IMR-90 (cell line): ENCODE measurements at regions not wholly inside any gene's neighbourhood (a gene's known extent, or its start where the extent isn't known, plus 50 kb on each side); places are given as distances from the start of the nearest gene placed in this dataset.

ENCODE experiments used
- ATAC-seq: fragments of 200-7000 bp; cut with Tn5 transposase; 2 replicates; pipeline ENCODE4 v1.9.1; 2020; ENCODE audit warnings: low read depth, mild to moderate bottlenecking, moderate library complexity
- BruUV-seq: library from RNA; stranded (reverse); fragments of 400-500 nt; replicated peaks from 2 replicates; lab custom pipeline; 2021; lab: Mats Ljungman, UMichigan
- CTCF ChIA-PET: fragments of 300-600 bp; formaldehyde crosslinking; extraction: SDS; loops from one replicate; lab custom pipeline; 2021; ENCODE audit warnings: antibody characterized with exemption; lab: Yijun Ruan, JAX
- POLR2A ChIA-PET: fragments of 300-600 bp; sonication (Branson Sonifier 250); formaldehyde crosslinking; loops from one replicate; lab custom pipeline; 2022; ENCODE audit warnings: antibody characterized with exemption; ENCODE audit not compliant: unreplicated experiment; lab: Charles Lee
- DNase-seq: peaks from one replicate; pipeline ENCODE4 v3.0.0; 2013
- H2AFZ ChIP-seq: replicated peaks from 2 replicates; pipeline ENCODE3; 2013; ENCODE audit warnings: low read length, mild to moderate bottlenecking; ENCODE audit not compliant: poor library complexity
- H2AK5ac ChIP-seq: 2 replicates; pipeline ENCODE4 v1.6.1; 2013; ENCODE audit warnings: low read depth, low read length, inconsistent platforms
- H2AK9ac ChIP-seq: replicated peaks from 2 replicates; pipeline ENCODE3; 2013; ENCODE audit warnings: mild to moderate bottlenecking, low read depth, low read length, moderate library complexity; ENCODE audit not compliant: poor library complexity
- H2BK120ac ChIP-seq: 2 replicates; pipeline ENCODE4 v1.6.1; 2013; ENCODE audit warnings: low read depth, low read length, inconsistent platforms
- H2BK15ac ChIP-seq: 3 replicates; pipeline ENCODE4 v1.6.1; 2013; ENCODE audit warnings: low read depth, low read length, inconsistent platforms
- H2BK20ac ChIP-seq: 2 replicates; pipeline ENCODE4 v1.6.1; 2013; ENCODE audit warnings: low read depth, mild to moderate bottlenecking, inconsistent platforms, low read length, moderate library complexity
- H2BK5ac ChIP-seq: 2 replicates; pipeline ENCODE4 v1.6.1; 2013; ENCODE audit warnings: mild to moderate bottlenecking, low read depth, low read length, inconsistent platforms; ENCODE audit not compliant: poor library complexity, severe bottlenecking
- H3K14ac ChIP-seq: replicated peaks from 2 replicates; pipeline ENCODE4 v1.6.1; 2013; ENCODE audit warnings: low read depth, low read length, inconsistent platforms
- H3K18ac ChIP-seq: 2 replicates; pipeline ENCODE4 v1.6.1; 2013; ENCODE audit warnings: low read depth, low read length, control low read depth
- H3K23ac ChIP-seq: 2 replicates; pipeline ENCODE4 v1.6.1; 2013; ENCODE audit warnings: low read depth, low read length, inconsistent platforms
- H3K27ac ChIP-seq: 2 replicates; pipeline ENCODE4 v1.5.1; 2013; ENCODE audit warnings: mild to moderate bottlenecking, control low read depth, low read length; ENCODE audit not compliant: insufficient read depth
- H3K27me3 ChIP-seq: 2 replicates; pipeline ENCODE4 v1.6.1; 2013; ENCODE audit warnings: low read length; ENCODE audit not compliant: control insufficient read depth, insufficient read depth
- H3K36me3 ChIP-seq: 2 replicates; pipeline ENCODE4 v1.6.1; 2013; ENCODE audit warnings: low read length, mixed read lengths; ENCODE audit not compliant: control insufficient read depth, insufficient read depth
- H3K4ac ChIP-seq: 2 replicates; pipeline ENCODE4 v1.6.1; 2013; ENCODE audit warnings: low read depth, low read length, inconsistent platforms
- H3K4me1 ChIP-seq: 2 replicates; pipeline ENCODE4 v1.6.1; 2013; ENCODE audit warnings: low read length, mixed read lengths; ENCODE audit not compliant: control insufficient read depth, insufficient read depth
- H3K4me2 ChIP-seq: 2 replicates; pipeline ENCODE4 v1.6.1; 2013; ENCODE audit warnings: low read depth, mild to moderate bottlenecking, control low read depth, low read length, moderate library complexity
- H3K4me3 ChIP-seq: 2 replicates; pipeline ENCODE4 v1.5.1; 2013; ENCODE audit warnings: low read depth, mild to moderate bottlenecking, control low read depth, low read length, moderate library complexity; ENCODE audit not compliant: insufficient read depth
- H3K56ac ChIP-seq: 2 replicates; pipeline ENCODE4 v1.6.1; 2013; ENCODE audit warnings: low read length, inconsistent platforms; ENCODE audit not compliant: insufficient read depth; ENCODE audit errors: extremely low read depth
- H3K79me1 ChIP-seq, 2 experiments: 2 replicates each; pipeline ENCODE4 v1.6.1; 2013; ENCODE audit warnings: low read length in 2 of 2, inconsistent platforms in 1 of 2, low read depth in 1 of 2
- H3K9ac ChIP-seq: 2 replicates; pipeline ENCODE4 v1.6.1; 2013; ENCODE audit warnings: low read depth, low read length, control low read depth
- H3K9me1 ChIP-seq: 2 replicates; pipeline ENCODE4 v1.6.1; 2013; ENCODE audit warnings: low read length, inconsistent platforms; ENCODE audit not compliant: insufficient read depth
- H3K9me3 ChIP-seq: 2 replicates; pipeline ENCODE4 v1.6.1; 2013; ENCODE audit warnings: low read length; ENCODE audit not compliant: control insufficient read depth, insufficient read depth
- H4K20me1 ChIP-seq: 2 replicates; pipeline ENCODE4 v1.6.1; 2013; ENCODE audit warnings: low read length, inconsistent platforms; ENCODE audit not compliant: insufficient read depth
- H4K5ac ChIP-seq: 2 replicates; pipeline ENCODE4 v1.6.1; 2013; ENCODE audit warnings: mild to moderate bottlenecking, low read depth, low read length, control low read depth
- H4K8ac ChIP-seq, 2 experiments: 2 replicates each; pipeline ENCODE4 v1.6.1; 2013; ENCODE audit warnings: low read depth in 2 of 2, low read length in 2 of 2, control low read depth in 1 of 2, inconsistent platforms in 1 of 2
- H4K91ac ChIP-seq: 2 replicates; pipeline ENCODE4 v1.6.1; 2013; ENCODE audit warnings: low read depth, low read length, inconsistent platforms; ENCODE audit not compliant: insufficient read depth
- BHLHE40 ChIP-seq: fragments of 150-350 bp; IDR thresholded peaks from 2 replicates; pipeline ENCODE4 v1.6.1; 2016; ENCODE audit warnings: mild to moderate bottlenecking, low read depth, low read length
- CEBPB ChIP-seq: IDR thresholded peaks from 2 replicates; pipeline ENCODE4 v1.6.1; 2012; ENCODE audit warnings: low read depth, low read length, improper control_type of control experiment
- CTCF ChIP-seq: conservative IDR thresholded peaks from 2 replicates; pipeline ENCODE4 v1.5.1; 2012; ENCODE audit warnings: mild to moderate bottlenecking, low read depth, low read length, improper control_type of control experiment
- ELK1 ChIP-seq: fragments of 150-350 bp; IDR thresholded peaks from 2 replicates; pipeline ENCODE4 v1.6.1; 2016; ENCODE audit warnings: low read depth, mild to moderate bottlenecking, low read length, moderate library complexity, borderline replicate concordance
- FOS ChIP-seq: fragments of 150-350 bp; IDR thresholded peaks from 2 replicates; pipeline ENCODE4 v1.6.1; 2016; ENCODE audit warnings: low read depth, low read length
- MAFK ChIP-seq: IDR thresholded peaks from 2 replicates; pipeline ENCODE4 v1.6.1; 2012; ENCODE audit warnings: low read depth, low read length, improper control_type of control experiment
- MAZ ChIP-seq: IDR thresholded peaks from 2 replicates; pipeline ENCODE4 v1.6.1; 2012; ENCODE audit warnings: low read depth, mild to moderate bottlenecking, low read length, improper control_type of control experiment, moderate library complexity, borderline replicate concordance
- MXI1 ChIP-seq: IDR thresholded peaks from 2 replicates; pipeline ENCODE4 v1.6.1; 2012; ENCODE audit warnings: low read depth, mild to moderate bottlenecking, low read length, moderate library complexity, borderline replicate concordance
- POLR2A ChIP-seq: IDR thresholded peaks from 2 replicates; pipeline ENCODE4 v1.6.1; 2012; ENCODE audit warnings: mild to moderate bottlenecking, low read depth, low read length
- RAD21 ChIP-seq: IDR thresholded peaks from 2 replicates; pipeline ENCODE4 v1.6.1; 2012; ENCODE audit warnings: low read length, improper control_type of control experiment
- RCOR1 ChIP-seq: IDR thresholded peaks from 2 replicates; pipeline ENCODE4 v1.6.1; 2012; ENCODE audit warnings: mild to moderate bottlenecking, low read length, improper control_type of control experiment; ENCODE audit not compliant: insufficient replicate concordance
- RFX5 ChIP-seq: IDR thresholded peaks from 2 replicates; pipeline ENCODE4 v1.8.0; 2012; ENCODE audit warnings: low read depth, mild to moderate bottlenecking, low read length, moderate library complexity
- SMC3 ChIP-seq: fragments of 150-350 bp; IDR thresholded peaks from 2 replicates; pipeline ENCODE4 v1.6.1; 2016; ENCODE audit warnings: low read depth, mild to moderate bottlenecking, antibody characterized with exemption, low read length, moderate library complexity
- WGBS, 2 experiments: methylation state at CpG; one replicate each; pipeline versions ENCODE4 v1.1.5 to v1.1.7; 2013; ENCODE audit warnings: missing lambda C conversion rate in 2 of 2; ENCODE audit not compliant: insufficient read length in 1 of 2; ENCODE audit errors: extremely low coverage in 2 of 2; 5-methylcytosine and 5-hydroxymethylcytosine counted together
- dilution Hi-C: fragments of 300-500 bp; cut with HindIII; formaldehyde crosslinking; loops from one replicate; pipeline ENCODE4 v1.14.3; 2018; ENCODE audit warnings: low sequenced_read_pairs; ENCODE audit not compliant: unreplicated experiment
- in situ Hi-C: fragments of 300-500 bp; cut with MboI; formaldehyde crosslinking; loops from 3 replicates; pipeline ENCODE4 v1.14.3; 2019; ENCODE audit warnings: low sequenced_read_pairs, inconsistent platforms, mixed read lengths
- intact Hi-C: fragments of 100-400 bp; cut with micrococcal nuclease; formaldehyde crosslinking; loops from 2 replicates; pipeline ENCODE4 v1.10.0; 2022
- TF ChIP-seq, protein P1 (sequence below): fragments of 150-350 bp; IDR thresholded peaks from 2 replicates; pipeline ENCODE4 v1.6.1; 2017; ENCODE audit warnings: mild to moderate bottlenecking, antibody characterized with exemption, low read length, low read depth

DNA sequence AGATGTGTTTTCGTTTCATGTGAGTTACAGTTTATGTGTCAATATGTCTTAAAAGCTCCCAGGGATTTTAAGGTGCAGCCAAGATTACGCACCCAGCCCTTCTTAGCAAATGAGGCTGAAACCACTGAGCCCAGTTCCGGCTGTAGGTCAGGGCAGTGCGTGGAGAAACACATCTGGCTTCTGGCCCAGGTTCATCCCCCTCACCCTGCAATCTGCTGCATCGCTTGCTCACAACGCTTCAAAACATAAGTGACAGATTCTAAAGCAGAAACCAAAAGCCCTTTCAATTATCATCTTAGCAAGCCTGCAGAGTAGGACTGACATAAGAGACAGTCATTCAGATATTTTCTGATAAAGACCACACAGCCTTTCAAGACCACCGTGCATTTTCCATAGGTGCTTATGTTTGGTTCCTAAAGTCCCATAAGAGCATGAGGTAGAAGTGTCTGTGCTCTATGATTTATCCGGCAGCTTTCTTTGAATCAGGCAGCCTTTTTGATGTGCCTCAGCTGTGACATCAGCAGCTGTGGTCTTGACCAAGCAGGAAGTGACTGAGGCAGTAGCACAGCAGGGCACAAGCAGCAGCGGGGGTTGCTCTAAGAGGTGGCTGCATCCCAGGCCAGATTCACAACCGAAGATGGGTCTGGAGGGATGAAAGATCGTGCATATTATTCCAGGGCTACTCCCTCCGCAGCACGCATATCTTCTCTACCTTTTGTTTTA lies 72.1 kb upstream of the LYZL2 start:
- Histone ChIP-seq H2BK120ac (no peak overlapping the region), H3K4me3 (no peak overlapping the region), H3K9me1 (no peaks in the 10 kb centered on the region; the same call in 1 of the 2 replicates), H3K4me1 (peaks cover 3% of the 10 kb centered on the region), H2BK15ac (no peak overlapping the region; the same call in 2 of the 3 replicates), H3K9ac (no peak overlapping the region), H2BK20ac (peak overlapping the region; percentile 51; the same call in 1 of the 2 replicates), H3K27ac (no peak overlapping the region), H3K4me2 (peak overlapping the region; percentile 31), H3K27me3 (peaks cover 4% of the 10 kb centered on the region; the same call in 1 of the 2 replicates), H2AK9ac (no peak overlapping the region), H3K79me1 (no peaks in the 10 kb centered on the region), H2AK5ac (no peak overlapping the region), H3K18ac (no peak overlapping the region; the same call in 1 of the 2 replicates), H2AFZ (peak overlapping the region; percentile 84), H2BK5ac (peak overlapping the region; percentile 47), H3K36me3 (no peaks in the 10 kb centered on the region), H3K23ac (no peak overlapping the region), H3K56ac (no peak overlapping the region), H3K4ac (peak overlapping the region; percentile 40; the same call in 1 of the 2 replicates), H3K14ac (0 out of 2 replicates have a peak overlapping the region, but pooled peaks have one; percentile 56), H4K5ac (no peak overlapping the region), H4K8ac (peak overlapping the region in 1 of 2 experiments; percentile 68; a peak in 2 of 4 replicates), H3K9me3 (no peaks in the 10 kb centered on the region), H4K20me1 (no peaks in the 10 kb centered on the region), H4K91ac (no peak overlapping the region)
- DNase-seq (peak; percentile 75), ATAC-seq (peak; percentile 85)
- CTCF ChIA-PET: interaction anchor here (0.6 to 1.1 kb wide), 2 partner anchors 14 to 31 kb away, joined by 3 to 4 read pairs; no protein-coding TSS in a partner anchor
- dilution Hi-C loops: no loop called here
- in situ Hi-C loops: no loop called here
- intact Hi-C loops: no loop called here
- POLR2A ChIA-PET: no interaction called here
- WGBS, 2 experiments: no CpG with 5 or more reads among the region's 13 CpGs
- no TSS peak for BruUV-seq
- TF ChIP-seq CEBPB (0 out of 2 replicates have a peak, but pooled peaks have one; percentile 13), CTCF (no peak), BHLHE40 (peak; percentile 37; the same call in 1 of the 2 replicates), POLR2A (no peak), SMC3 (no peak), RAD21 (no peak), MAZ (0 out of 2 replicates have a peak, but pooled peaks have one; percentile 17), RCOR1 (no peak), RFX5 (no peak), MAFK (no peak), MXI1 (no peak), ELK1 (no peak), FOS (no peak)
- TF ChIP-seq, protein P1, sequence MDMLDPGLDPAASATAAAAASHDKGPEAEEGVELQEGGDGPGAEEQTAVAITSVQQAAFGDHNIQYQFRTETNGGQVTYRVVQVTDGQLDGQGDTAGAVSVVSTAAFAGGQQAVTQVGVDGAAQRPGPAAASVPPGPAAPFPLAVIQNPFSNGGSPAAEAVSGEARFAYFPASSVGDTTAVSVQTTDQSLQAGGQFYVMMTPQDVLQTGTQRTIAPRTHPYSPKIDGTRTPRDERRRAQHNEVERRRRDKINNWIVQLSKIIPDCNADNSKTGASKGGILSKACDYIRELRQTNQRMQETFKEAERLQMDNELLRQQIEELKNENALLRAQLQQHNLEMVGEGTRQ: no peak
